ENCODE measurements at regions not wholly inside any gene's neighbourhood (a gene's known extent, or its start where the extent isn't known, plus 50 kb on each side); places are given as distances from the start of the nearest gene placed in this dataset.

GRCh38 chr3:187521546-187521945 lies 148.6 kb downstream of the SST start:
- TF ChIP-seq, protein P1, sequence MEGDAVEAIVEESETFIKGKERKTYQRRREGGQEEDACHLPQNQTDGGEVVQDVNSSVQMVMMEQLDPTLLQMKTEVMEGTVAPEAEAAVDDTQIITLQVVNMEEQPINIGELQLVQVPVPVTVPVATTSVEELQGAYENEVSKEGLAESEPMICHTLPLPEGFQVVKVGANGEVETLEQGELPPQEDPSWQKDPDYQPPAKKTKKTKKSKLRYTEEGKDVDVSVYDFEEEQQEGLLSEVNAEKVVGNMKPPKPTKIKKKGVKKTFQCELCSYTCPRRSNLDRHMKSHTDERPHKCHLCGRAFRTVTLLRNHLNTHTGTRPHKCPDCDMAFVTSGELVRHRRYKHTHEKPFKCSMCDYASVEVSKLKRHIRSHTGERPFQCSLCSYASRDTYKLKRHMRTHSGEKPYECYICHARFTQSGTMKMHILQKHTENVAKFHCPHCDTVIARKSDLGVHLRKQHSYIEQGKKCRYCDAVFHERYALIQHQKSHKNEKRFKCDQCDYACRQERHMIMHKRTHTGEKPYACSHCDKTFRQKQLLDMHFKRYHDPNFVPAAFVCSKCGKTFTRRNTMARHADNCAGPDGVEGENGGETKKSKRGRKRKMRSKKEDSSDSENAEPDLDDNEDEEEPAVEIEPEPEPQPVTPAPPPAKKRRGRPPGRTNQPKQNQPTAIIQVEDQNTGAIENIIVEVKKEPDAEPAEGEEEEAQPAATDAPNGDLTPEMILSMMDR (conservative IDR thresholded peaks at IDR 0.05; ENCODE audit: low read length) = no peak
- TF ChIP-seq EZH2phosphoT487 (IDR thresholded peaks at IDR 0.05; ENCODE audit: borderline replicate concordance) = no peak

Measured in Loucy (cell line).